ENCODE measurements at regions not wholly inside any gene's neighbourhood (a gene's known extent, or its start where the extent isn't known, plus 50 kb on each side); places are given as distances from the start of the nearest gene placed in this dataset.

DNA sequence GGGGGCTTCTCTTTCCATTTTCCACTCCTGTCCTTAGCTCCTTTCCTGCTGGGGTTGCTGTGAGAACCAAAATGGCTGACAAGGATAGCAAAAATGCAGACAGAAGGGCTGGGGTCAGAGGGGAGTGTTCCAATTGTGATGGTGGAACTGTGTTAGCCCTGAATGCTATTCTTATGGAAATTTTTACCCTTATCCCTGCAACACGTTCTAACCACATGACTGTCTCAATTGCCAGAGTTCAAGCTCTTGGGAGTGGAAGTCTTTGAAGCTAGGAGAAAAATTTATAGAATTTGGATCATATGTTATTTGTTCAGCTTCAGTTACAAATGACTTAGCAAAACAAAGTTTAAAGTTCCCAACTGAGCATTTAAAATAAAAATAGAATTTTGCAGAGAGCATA lies 134.1 kb downstream of the ADCYAP1R1 start:
- WGBS, 2 experiments (ENCODE audit: low coverage in 1 of 2, low lambda C conversion rate in 2 of 2, missing lambda C conversion rate in 2 of 2): 0 to 3% methylated on average over 1 of the region's 1 CpG
- no peaks in the 10 kb centered on the region for H4K20me1 ChIP-seq (ENCODE audit: insufficient read depth)
- no peak overlapping the region for H2AFZ ChIP-seq
- no peaks in the 10 kb centered on the region for H3F3A ChIP-seq (ENCODE audit: insufficient read depth)
- H3K4me1 ChIP-seq (ENCODE audit: insufficient read depth): no peaks in the 10 kb centered on the region
- in situ Hi-C loops (cut with MboI): no loop called here
- no peaks in the 10 kb centered on the region for H3K9me2 ChIP-seq (ENCODE audit: insufficient read depth)
- no peak for TF ChIP-seq EZH2 (IDR thresholded peaks at IDR 0.05; ENCODE audit: insufficient read depth, poor library complexity, severe bottlenecking)
- no peak for TF ChIP-seq EZH2phosphoT487 (IDR thresholded peaks at IDR 0.05; ENCODE audit: insufficient read depth, low read depth)
- no peaks in the 10 kb centered on the region for H3K79me2 ChIP-seq (ENCODE audit: insufficient read depth)
- H3K27ac ChIP-seq: no peak overlapping the region
- no peaks in the 10 kb centered on the region for H3K27me3 ChIP-seq (replicated peaks; ENCODE audit: insufficient read depth)
- H3K9ac ChIP-seq: no peak overlapping the region
- no peak overlapping the region for H3K4me2 ChIP-seq (ENCODE audit: unreplicated experiment)
- no peak for DNase-seq
- no peaks in the 10 kb centered on the region for H3K9me3 ChIP-seq (ENCODE audit: low read depth)
- no peaks in the 10 kb centered on the region for H3K36me3 ChIP-seq (ENCODE audit: low read depth)
- H3K4me3 ChIP-seq: no peak overlapping the region

GRCh38 chr7:31175672-31176071 lies 123.6 kb downstream of the ADCYAP1R1 start:
- TF ChIP-seq EZH2phosphoT487 (IDR thresholded peaks at IDR 0.05; ENCODE audit: insufficient read depth, low read depth) (no peak), EZH2 (IDR thresholded peaks at IDR 0.05; ENCODE audit: insufficient read depth, poor library complexity, severe bottlenecking) (no peak)
- no peaks in the 10 kb centered on the region for H3K4me1 ChIP-seq (ENCODE audit: insufficient read depth)
- H3K36me3 ChIP-seq (ENCODE audit: low read depth): no peaks in the 10 kb centered on the region
- H3K9ac ChIP-seq: no peak overlapping the region
- in situ Hi-C loops (cut with MboI): no loop called here
- H4K20me1 ChIP-seq (ENCODE audit: insufficient read depth): no peaks in the 10 kb centered on the region
- H3K79me2 ChIP-seq (ENCODE audit: insufficient read depth): no peaks in the 10 kb centered on the region
- H3K27ac ChIP-seq: no peak overlapping the region
- H3K9me2 ChIP-seq (ENCODE audit: insufficient read depth): no peaks in the 10 kb centered on the region
- whole genome bisulfite sequencing, 2 experiments (ENCODE audit: low coverage in 1 of 2, low lambda C conversion rate in 2 of 2, missing lambda C conversion rate in 2 of 2): 34 to 50% methylated on average over 3 of the region's 3 CpGs
- H3K9me3 ChIP-seq (ENCODE audit: low read depth): no peaks in the 10 kb centered on the region
- no peak for DNase-seq
- H3K27me3 ChIP-seq (replicated peaks; ENCODE audit: insufficient read depth): peaks cover 5% of the 10 kb centered on the region; the same call in 1 of the 2 replicates
- H3F3A ChIP-seq (ENCODE audit: insufficient read depth): no peaks in the 10 kb centered on the region
- H3K4me2 ChIP-seq (ENCODE audit: unreplicated experiment): no peak overlapping the region
- H2AFZ ChIP-seq: no peak overlapping the region
- H3K4me3 ChIP-seq: no peak overlapping the region

GRCh38 chr7:31171984-31172383 lies 119.9 kb downstream of the ADCYAP1R1 start:
- in situ Hi-C loops (cut with MboI): no loop called here

GRCh38 chr7:31171216-31171785 lies 119.2 kb downstream of the ADCYAP1R1 start:
- TF ChIP-seq EZH2 (IDR thresholded peaks at IDR 0.05; ENCODE audit: insufficient read depth, poor library complexity, severe bottlenecking) (no peak), EZH2phosphoT487 (IDR thresholded peaks at IDR 0.05; ENCODE audit: insufficient read depth, low read depth) (no peak)
- H3F3A ChIP-seq (ENCODE audit: insufficient read depth): no peaks in the 10 kb centered on the region
- H3K9me3 ChIP-seq (ENCODE audit: low read depth): no peaks in the 10 kb centered on the region
- no peak overlapping the region for H2AFZ ChIP-seq
- H3K4me2 ChIP-seq (ENCODE audit: unreplicated experiment): no peak overlapping the region
- H3K9ac ChIP-seq: no peak overlapping the region
- in situ Hi-C loops (cut with MboI): no loop called here
- H4K20me1 ChIP-seq (ENCODE audit: insufficient read depth): no peaks in the 10 kb centered on the region
- no peaks in the 10 kb centered on the region for H3K4me1 ChIP-seq (ENCODE audit: insufficient read depth)
- H3K79me2 ChIP-seq (ENCODE audit: insufficient read depth): no peaks in the 10 kb centered on the region
- no peaks in the 10 kb centered on the region for H3K9me2 ChIP-seq (ENCODE audit: insufficient read depth)
- H3K27me3 ChIP-seq (replicated peaks; ENCODE audit: insufficient read depth): peaks cover 5% of the 10 kb centered on the region; the same call in 1 of the 2 replicates
- H3K36me3 ChIP-seq (ENCODE audit: low read depth): no peaks in the 10 kb centered on the region
- H3K27ac ChIP-seq: no peak overlapping the region
- 24 to 26% methylated on average over 9 of the region's 9 CpGs for WGBS, 2 experiments (ENCODE audit: low coverage in 1 of 2, low lambda C conversion rate in 2 of 2, missing lambda C conversion rate in 2 of 2)
- DNase-seq: no peak
- no peak overlapping the region for H3K4me3 ChIP-seq

More at GRCh38 chr7:31171984-31172383, 119.9 kb downstream of the ADCYAP1R1 start:
- Histone ChIP-seq H4K20me1 (ENCODE audit: insufficient read depth) (no peaks in the 10 kb centered on the region), H3K27me3 (replicated peaks; ENCODE audit: insufficient read depth) (peaks cover 5% of the 10 kb centered on the region; the same call in 1 of the 2 replicates), H3K27ac (no peak overlapping the region), H3K4me2 (ENCODE audit: unreplicated experiment) (no peak overlapping the region), H3K9me2 (ENCODE audit: insufficient read depth) (no peaks in the 10 kb centered on the region), H3K36me3 (ENCODE audit: low read depth) (no peaks in the 10 kb centered on the region), H3K4me3 (no peak overlapping the region), H3K9ac (no peak overlapping the region), H3F3A (ENCODE audit: insufficient read depth) (no peaks in the 10 kb centered on the region), H3K4me1 (ENCODE audit: insufficient read depth) (no peaks in the 10 kb centered on the region), H3K9me3 (ENCODE audit: low read depth) (no peaks in the 10 kb centered on the region), H2AFZ (no peak overlapping the region), H3K79me2 (ENCODE audit: insufficient read depth) (no peaks in the 10 kb centered on the region)
- TF ChIP-seq EZH2 (IDR thresholded peaks at IDR 0.05; ENCODE audit: insufficient read depth, poor library complexity, severe bottlenecking): no peak
- TF ChIP-seq EZH2phosphoT487 (IDR thresholded peaks at IDR 0.05; ENCODE audit: insufficient read depth, low read depth): no peak
- WGBS, 2 experiments (ENCODE audit: low coverage in 1 of 2, low lambda C conversion rate in 2 of 2, missing lambda C conversion rate in 2 of 2): 0 to 1% methylated on average over 3 of the region's 3 CpGs
- DNase-seq: peak; percentile 10
